NCI-H146 (cell line): ENCODE measurements at regions not wholly inside any gene's neighbourhood (a gene's known extent, or its start where the extent isn't known, plus 50 kb on each side); places are given as distances from the start of the nearest gene placed in this dataset.

Experiments used
- DNase-seq: peaks from one replicate; lab custom pipeline; 2025; lab: John Stamatoyannopoulos, UW

DNA sequence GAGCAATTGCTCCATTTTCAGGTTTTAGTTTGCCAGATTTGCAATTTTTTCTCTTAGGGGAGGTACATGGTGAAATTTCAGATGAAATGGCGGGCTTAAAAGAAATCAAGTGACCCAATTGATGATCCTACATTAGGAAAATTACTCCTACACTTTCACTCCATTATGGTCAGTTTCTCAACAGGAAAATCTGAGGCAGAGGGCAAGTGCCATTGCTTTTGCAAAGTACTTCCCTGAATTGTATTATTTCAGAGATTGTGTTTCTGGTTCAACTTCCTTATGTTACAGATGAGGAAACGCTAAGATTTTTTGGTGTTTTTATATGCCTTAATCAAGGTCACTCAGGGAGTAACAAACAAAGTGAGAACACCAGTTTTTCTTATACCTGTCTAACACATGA, 302.2 kb downstream of the ARAP2 start:
- no peak for DNase-seq

- no peak for DNase-seq
These were observed 300.7 kb downstream of the ARAP2 start for GRCh38 chr4:35943606-35944005.

GRCh38 chr4:35948171-35948570, 296.1 kb downstream of the ARAP2 start:
- no peak for DNase-seq

DNA sequence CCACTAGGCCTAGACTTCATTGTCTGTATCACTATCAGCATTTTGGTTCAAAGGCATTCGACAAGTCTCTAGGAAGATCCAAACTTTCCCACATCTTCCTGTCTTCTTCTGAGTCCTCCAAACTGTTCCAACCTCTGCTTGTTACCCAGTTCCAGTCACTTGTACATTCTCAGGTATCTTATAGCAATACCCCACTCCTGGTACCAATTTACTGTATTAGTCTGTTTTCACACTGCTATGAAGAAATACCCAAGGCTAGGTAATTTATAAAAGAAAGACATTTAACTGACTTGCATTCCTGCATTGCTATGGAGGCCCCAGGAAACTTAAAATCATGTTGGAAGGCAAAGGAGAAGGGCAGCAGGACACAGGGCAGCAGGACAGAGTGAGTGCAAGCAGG, 293.9 kb downstream of the ARAP2 start:
- no peak for DNase-seq

DNA sequence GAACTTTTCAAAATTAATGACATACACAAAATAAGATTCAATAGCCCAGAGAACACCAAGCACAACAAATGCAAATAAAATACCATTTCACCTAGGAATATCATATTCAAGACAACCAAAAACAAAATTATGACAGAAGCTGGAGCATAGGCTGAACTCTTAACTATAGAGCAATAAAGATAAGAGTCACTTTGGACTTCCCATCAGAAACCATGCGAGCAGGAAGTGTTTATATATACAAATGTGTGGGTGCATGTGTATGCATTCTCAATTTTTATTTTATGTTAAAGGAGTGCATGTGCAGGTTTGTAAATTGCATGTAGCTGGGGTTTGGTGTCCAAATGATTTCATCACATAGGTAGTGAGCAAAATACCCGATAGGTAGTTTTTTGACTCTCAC, 291.6 kb downstream of the ARAP2 start:
- no peak for DNase-seq

GRCh38 chr4:35963383-35963782, 280.9 kb downstream of the ARAP2 start:
- no peak for DNase-seq

GRCh38 chr4:35963974-35964515, 280.3 kb downstream of the ARAP2 start:
- DNase-seq: no peak

DNA sequence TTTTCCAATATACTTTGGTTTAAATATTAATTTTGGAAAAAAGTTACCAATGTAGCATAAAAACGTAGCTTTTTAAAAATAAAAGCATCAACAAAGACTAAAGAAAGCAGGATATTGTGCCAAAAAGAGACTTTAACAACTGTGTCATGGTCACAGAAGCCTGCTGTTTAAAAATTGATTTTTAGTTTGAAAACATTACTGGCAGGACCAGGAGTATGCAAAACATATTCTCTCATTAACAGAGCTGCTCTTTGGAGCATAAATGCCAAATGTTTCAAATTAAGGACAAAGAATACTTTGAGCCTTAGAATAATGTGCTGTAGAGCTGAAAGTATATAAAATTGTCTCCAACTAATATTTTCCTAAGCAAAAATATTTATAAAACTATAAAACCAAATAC, 279.0 kb downstream of the ARAP2 start:
- DNase-seq: no peak

DNA sequence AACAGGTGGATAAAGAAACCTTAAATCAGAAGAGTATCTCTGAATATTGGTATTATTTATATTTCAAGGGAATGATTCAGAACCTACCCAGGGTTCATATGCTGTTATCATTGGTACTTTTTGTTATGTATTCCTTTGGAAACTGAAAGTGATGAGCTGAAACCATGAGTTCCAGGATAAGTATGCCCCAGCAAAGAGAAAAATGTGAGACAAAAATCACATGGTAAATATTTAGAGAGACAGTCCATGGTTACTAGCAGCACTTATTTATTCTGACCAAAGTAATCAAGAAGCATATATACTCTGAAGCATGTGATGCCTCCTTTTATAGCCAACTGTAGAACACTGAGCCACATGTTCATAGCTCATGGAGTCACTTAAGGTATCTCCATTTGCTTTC, 277.7 kb downstream of the ARAP2 start:
- no peak for DNase-seq

- DNase-seq: no peak
These were observed 273.9 kb downstream of the ARAP2 start for GRCh38 chr4:35970366-35970960.

DNA sequence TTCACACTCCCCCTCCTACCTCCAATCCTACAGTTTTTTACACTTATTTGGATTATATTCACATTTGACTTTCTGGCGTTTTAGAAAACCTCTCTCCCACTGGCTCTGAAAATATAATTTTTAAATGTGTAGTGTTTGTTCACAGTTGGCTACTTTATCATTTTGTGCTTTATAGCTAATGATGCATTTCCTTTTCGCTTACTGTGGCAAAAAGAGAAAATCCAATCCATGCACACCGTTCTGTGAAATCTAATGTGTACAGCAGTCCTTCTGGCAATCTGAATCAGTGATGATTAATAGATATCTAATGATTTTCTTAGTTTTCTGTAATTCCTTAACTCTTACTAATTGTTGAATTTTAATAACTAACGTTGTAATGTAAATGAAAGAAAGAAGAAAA, 271.5 kb downstream of the ARAP2 start:
- no peak for DNase-seq

DNA sequence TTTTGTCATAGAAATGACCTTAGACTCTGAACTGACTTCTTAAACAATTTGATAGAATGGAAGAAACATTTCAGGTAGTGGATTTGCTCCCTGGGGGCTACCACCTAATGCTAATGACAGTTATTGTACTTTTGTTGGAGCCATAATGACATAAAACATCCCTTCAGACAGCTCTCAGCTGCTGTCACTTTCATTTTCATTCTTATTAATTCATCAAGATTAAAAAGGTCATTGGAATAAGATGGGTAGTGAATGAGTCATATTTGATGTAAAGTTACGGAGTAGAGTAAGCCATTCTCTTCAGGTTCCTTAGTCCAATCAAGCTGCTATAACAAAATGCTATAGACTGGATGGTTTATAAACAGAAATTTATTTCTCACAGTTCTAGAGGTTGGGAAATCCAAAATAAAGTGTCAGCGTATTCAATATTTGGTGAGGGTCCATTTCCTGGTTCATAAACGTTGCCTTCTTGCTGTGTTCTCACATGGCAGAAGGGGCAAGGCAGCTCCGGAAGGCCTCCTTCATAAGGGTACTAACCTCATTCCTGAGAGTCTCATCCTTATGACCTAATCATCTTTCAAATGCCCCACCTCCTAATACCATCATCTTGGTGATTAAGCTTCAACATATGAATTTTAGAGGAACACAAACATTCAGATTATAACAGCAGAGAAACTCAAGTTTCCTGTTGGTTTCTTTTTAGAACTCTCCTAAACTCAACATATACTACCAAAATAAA, 268.5 kb downstream of the ARAP2 start:
- no peak for DNase-seq

DNA sequence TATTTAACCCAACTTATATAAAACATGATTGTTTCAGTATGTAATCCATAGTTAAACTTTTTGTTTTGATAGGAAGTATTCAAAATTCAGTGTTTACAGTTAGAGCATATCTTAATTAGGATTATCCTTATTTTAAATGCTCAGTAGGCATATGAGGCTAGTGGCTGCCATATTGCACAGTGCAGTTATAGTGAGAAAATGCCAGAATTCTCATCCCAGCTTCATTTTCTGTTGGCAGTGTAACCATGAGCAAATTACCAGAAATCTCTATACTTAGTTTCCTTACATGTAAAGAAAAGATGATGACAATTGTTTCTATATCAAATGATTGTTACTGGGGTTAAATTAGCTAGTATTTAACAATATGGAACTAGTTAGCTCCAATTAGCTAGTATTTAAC, 265.8 kb downstream of the ARAP2 start:
- no peak for DNase-seq

DNA sequence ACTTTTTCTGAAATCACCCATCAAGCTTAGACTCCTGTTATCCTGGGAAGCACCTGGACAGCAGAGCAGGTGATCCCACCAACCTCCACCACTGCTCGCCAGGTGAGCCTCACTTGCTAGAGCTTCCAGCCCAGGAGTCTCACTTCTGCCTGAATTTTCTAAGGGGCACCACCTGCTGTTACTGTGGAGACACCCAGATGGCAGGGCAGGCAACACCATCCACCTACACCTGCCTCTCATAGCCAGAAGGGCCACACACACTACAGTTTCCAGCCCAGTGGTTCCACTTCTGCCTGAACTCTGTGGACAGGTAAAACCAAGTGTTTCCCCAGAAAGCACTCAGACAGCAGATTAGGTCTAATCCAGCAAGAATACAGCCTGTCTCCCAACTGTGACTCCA, 262.0 kb downstream of the ARAP2 start:
- no peak for DNase-seq

- DNase-seq: no peak
These were observed 257.8 kb downstream of the ARAP2 start for GRCh38 chr4:35986537-35986936.

DNA sequence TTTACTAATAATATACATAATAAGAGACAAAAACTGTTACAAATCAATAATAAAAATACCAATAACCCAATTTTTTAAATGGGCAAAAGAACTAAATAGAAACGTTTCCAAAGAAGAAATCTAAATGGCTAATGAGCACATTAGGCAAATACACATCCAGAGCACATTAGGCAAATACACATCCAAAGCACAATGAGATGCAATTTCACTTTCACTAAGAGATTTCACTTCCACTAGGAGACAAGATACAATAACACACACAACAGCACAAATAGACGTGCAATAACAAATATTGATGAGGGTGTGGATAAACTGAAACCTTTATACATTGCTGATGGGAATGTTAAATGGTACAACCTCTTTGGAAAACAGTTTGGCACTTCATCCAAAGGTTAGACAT, 250.7 kb downstream of the ARAP2 start:
- DNase-seq: no peak

DNA sequence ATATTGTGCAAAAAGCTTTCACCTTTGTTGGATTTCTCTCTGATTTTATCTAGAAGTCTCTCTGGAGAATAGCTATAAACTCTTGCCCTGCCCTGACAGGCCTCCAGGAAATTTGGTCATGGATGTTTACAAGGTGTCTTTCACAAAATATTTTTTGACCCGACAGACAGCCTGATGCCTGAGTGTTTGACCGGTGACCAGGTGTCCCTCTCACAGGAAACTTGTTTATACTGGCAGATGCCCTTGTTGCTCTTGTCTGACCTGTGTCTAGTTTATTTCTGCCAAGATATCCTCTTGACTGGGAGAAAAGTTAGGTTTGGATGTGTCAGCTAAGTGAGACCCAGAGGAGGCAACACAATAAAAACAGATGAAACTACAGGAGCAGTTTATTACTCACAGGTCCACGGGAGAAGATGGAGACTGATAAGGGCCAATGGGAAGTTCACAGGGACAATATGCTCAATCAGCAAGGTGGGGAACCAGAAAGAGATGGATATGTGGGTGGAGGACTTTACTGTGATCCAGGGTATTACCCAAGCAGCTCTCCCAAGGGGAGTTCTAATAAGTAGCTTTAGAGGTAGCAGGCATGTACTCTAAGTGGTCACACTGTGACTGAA, 243.3 kb downstream of the ARAP2 start:
- DNase-seq: no peak

GRCh38 chr4:36003051-36003450, 241.3 kb downstream of the ARAP2 start:
- DNase-seq: no peak

- DNase-seq: no peak
These were observed 240.0 kb downstream of the ARAP2 start for GRCh38 chr4:36004204-36004851.

DNA sequence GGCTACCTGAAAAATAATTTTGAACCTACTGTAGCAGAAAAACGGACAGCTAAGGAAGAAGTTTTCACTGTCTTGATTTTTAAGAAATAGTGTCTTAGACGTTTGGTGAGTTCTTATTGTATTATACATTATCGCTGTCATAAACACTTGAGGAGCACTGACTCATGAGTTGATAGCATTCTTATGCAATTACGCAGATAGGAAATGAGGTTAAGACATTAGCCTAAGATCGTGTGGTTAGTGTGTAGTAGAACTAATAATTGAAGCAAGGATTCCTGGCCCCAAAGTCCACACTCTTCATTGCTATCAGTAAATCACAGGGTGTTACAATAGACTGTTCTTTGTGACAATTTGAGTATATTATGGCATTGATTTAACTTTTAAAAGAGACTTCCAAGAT, 238.1 kb downstream of the ARAP2 start:
- DNase-seq: no peak

DNA sequence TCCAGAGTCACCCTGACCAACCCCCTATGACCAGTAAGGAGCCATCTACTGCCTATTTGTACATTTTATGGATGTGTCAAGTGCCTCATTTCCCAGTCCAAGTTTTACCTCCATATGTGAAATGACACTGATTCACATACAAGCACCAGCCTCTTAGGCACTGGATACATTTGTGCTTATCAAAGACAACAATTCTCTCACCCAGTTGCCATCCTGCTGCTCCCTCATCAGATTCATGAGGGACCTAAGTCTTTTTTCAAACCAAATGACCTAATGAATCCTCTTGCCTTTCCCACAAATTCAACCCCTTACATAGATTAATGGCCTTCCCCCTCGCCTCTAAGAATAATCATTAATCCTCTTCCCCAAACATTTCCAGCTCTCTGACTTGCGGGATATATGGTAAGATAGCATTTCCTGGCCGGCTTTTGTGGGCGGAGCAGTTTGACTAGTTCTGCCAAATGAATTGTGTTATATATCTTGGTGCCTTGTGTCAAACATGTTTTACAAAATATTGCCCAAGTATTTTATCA, 233.9 kb downstream of the ARAP2 start:
- DNase-seq: no peak

GRCh38 chr4:36011381-36011780, 232.9 kb downstream of the ARAP2 start:
- no peak for DNase-seq

DNA sequence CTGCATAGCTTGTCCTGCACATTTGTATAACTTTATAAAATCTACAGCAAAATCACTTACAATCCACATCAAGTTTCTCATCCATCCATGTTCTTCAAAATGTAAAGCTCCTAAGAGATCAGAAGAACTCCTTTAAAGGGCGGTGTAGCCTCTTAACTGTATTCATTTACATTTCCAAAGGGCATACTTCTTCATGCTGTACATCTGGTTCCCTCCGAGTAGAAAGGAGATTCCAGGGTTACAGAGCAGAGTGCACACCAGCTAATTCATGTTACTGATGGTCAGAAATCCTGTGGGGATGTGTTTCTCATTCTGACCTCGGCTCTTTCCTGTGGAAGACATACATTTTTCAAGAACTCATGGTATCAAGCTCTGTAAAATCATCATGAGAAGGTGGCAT, 231.8 kb downstream of the ARAP2 start:
- no peak for DNase-seq
